IPS-18a (cell line): ENCODE measurements at regions not wholly inside any gene's neighbourhood (a gene's known extent, or its start where the extent isn't known, plus 50 kb on each side); places are given as distances from the start of the nearest gene placed in this dataset.

Experiments used
- H3K27ac ChIP-seq: one replicate; pipeline ENCODE4 v1.5.1; 2013; ENCODE audit warnings: low read length
- H3K27me3 ChIP-seq: one replicate; pipeline ENCODE4 v1.6.1; 2013; ENCODE audit warnings: mild to moderate bottlenecking, low read length; ENCODE audit not compliant: control insufficient read depth, insufficient read depth
- H3K36me3 ChIP-seq: one replicate; pipeline ENCODE4 v1.6.1; 2013; ENCODE audit warnings: low read depth, low read length; ENCODE audit not compliant: control insufficient read depth
- H3K4me1 ChIP-seq: one replicate; pipeline ENCODE4 v1.6.1; 2013; ENCODE audit warnings: low read depth, low read length; ENCODE audit not compliant: control insufficient read depth
- H3K4me3 ChIP-seq: one replicate; pipeline ENCODE4 v1.5.1; 2013; ENCODE audit warnings: low read length
- H3K9ac ChIP-seq: one replicate; pipeline ENCODE4 v1.6.1; 2013; ENCODE audit warnings: mild to moderate bottlenecking, low read length, moderate library complexity
- H3K9me3 ChIP-seq: one replicate; pipeline ENCODE4 v1.6.1; 2013; ENCODE audit warnings: low read depth, low read length; ENCODE audit not compliant: control insufficient read depth

GRCh38 chr4:4619821-4620220 lies 78.0 kb upstream of the STX18 start:
- no peak overlapping the region for H3K9ac ChIP-seq
- no peaks in the 10 kb centered on the region for H3K27me3 ChIP-seq
- H3K36me3 ChIP-seq, result no peaks in the 10 kb centered on the region
- no peak overlapping the region for H3K4me3 ChIP-seq
- H3K9me3 ChIP-seq, result no peaks in the 10 kb centered on the region
- H3K4me1 ChIP-seq, result no peaks in the 10 kb centered on the region
- H3K27ac ChIP-seq, result no peak overlapping the region

- Histone ChIP-seq H3K4me1 (no peaks in the 10 kb centered on the region), H3K27ac (no peak overlapping the region), H3K36me3 (no peaks in the 10 kb centered on the region)
These were observed 77.0 kb upstream of the STX18 start for GRCh38 chr4:4618847-4619246.

GRCh38 chr4:4614925-4615678 lies 73.3 kb upstream of the STX18 start:
- Histone ChIP-seq H3K9ac (no peak overlapping the region), H3K36me3 (no peaks in the 10 kb centered on the region), H3K27me3 (no peaks in the 10 kb centered on the region), H3K4me1 (no peaks in the 10 kb centered on the region), H3K27ac (no peak overlapping the region), H3K9me3 (no peaks in the 10 kb centered on the region), H3K4me3 (no peak overlapping the region)

More at GRCh38 chr4:4618847-4619246, 77.0 kb upstream of the STX18 start:
- H3K4me3 ChIP-seq, result no peak overlapping the region
- H3K27me3 ChIP-seq, result no peaks in the 10 kb centered on the region
- H3K9ac ChIP-seq, result no peak overlapping the region
- no peaks in the 10 kb centered on the region for H3K9me3 ChIP-seq

- Histone ChIP-seq H3K36me3 (no peaks in the 10 kb centered on the region), H3K27ac (no peak overlapping the region)
These were observed 71.9 kb upstream of the STX18 start for GRCh38 chr4:4613641-4614286.

GRCh38 chr4:4613126-4613465 lies 71.2 kb upstream of the STX18 start:
- Histone ChIP-seq H3K27me3 (peaks cover 2% of the 10 kb centered on the region), H3K27ac (no peak overlapping the region), H3K36me3 (no peaks in the 10 kb centered on the region), H3K4me1 (peaks cover 4% of the 10 kb centered on the region), H3K4me3 (no peak overlapping the region), H3K9me3 (no peaks in the 10 kb centered on the region), H3K9ac (no peak overlapping the region)

More at GRCh38 chr4:4613641-4614286, 71.9 kb upstream of the STX18 start:
- Histone ChIP-seq H3K9ac (no peak overlapping the region), H3K4me3 (no peak overlapping the region), H3K9me3 (no peaks in the 10 kb centered on the region), H3K4me1 (no peaks in the 10 kb centered on the region), H3K27me3 (no peaks in the 10 kb centered on the region)

GRCh38 chr4:4610672-4611071 lies 68.8 kb upstream of the STX18 start:
- no peaks in the 10 kb centered on the region for H3K36me3 ChIP-seq
- peaks cover 25% of the 10 kb centered on the region for H3K27me3 ChIP-seq
- no peak overlapping the region for H3K9ac ChIP-seq
- no peak overlapping the region for H3K27ac ChIP-seq
- peaks cover 12% of the 10 kb centered on the region for H3K4me1 ChIP-seq
- no peaks in the 10 kb centered on the region for H3K9me3 ChIP-seq
- no peak overlapping the region for H3K4me3 ChIP-seq

- Histone ChIP-seq H3K27me3 (peaks cover 28% of the 10 kb centered on the region), H3K9ac (no peak overlapping the region), H3K9me3 (no peaks in the 10 kb centered on the region), H3K4me1 (peaks cover 13% of the 10 kb centered on the region), H3K27ac (no peak overlapping the region), H3K4me3 (no peak overlapping the region), H3K36me3 (no peaks in the 10 kb centered on the region)
These were observed 67.9 kb upstream of the STX18 start for GRCh38 chr4:4609622-4610334.

- Histone ChIP-seq H3K4me1 (peaks cover 16% of the 10 kb centered on the region), H3K27me3 (peaks cover 28% of the 10 kb centered on the region), H3K36me3 (no peaks in the 10 kb centered on the region), H3K9ac (no peak overlapping the region), H3K9me3 (no peaks in the 10 kb centered on the region), H3K27ac (no peak overlapping the region), H3K4me3 (peak overlapping the region; percentile 35)
These were observed 66.3 kb upstream of the STX18 start for GRCh38 chr4:4608214-4608537.

GRCh38 chr4:4607336-4608213 lies 65.7 kb upstream of the STX18 start:
- H3K9me3 ChIP-seq, result no peaks in the 10 kb centered on the region
- H3K36me3 ChIP-seq, result no peaks in the 10 kb centered on the region
- peaks cover 16% of the 10 kb centered on the region for H3K4me1 ChIP-seq
- H3K9ac ChIP-seq, result no peak overlapping the region
- H3K27ac ChIP-seq, result no peak overlapping the region
- H3K27me3 ChIP-seq, result peaks cover 28% of the 10 kb centered on the region
- peak overlapping the region; percentile 35 for H3K4me3 ChIP-seq

- H3K9me3 ChIP-seq, result no peaks in the 10 kb centered on the region
- peaks cover 16% of the 10 kb centered on the region for H3K4me1 ChIP-seq
- no peak overlapping the region for H3K27ac ChIP-seq
- no peaks in the 10 kb centered on the region for H3K36me3 ChIP-seq
- H3K27me3 ChIP-seq, result peaks cover 28% of the 10 kb centered on the region
- no peak overlapping the region for H3K4me3 ChIP-seq
- H3K9ac ChIP-seq, result no peak overlapping the region
These were observed 64.5 kb upstream of the STX18 start for GRCh38 chr4:4606321-4606720.

- Histone ChIP-seq H3K27ac (no peak overlapping the region), H3K27me3 (peaks cover 28% of the 10 kb centered on the region), H3K4me1 (peaks cover 16% of the 10 kb centered on the region), H3K9me3 (no peaks in the 10 kb centered on the region), H3K36me3 (no peaks in the 10 kb centered on the region), H3K4me3 (no peak overlapping the region), H3K9ac (no peak overlapping the region)
These were observed 64.0 kb upstream of the STX18 start for GRCh38 chr4:4605849-4606248.
